ENCODE measurements at regions not wholly inside any gene's neighbourhood (a gene's known extent, or its start where the extent isn't known, plus 50 kb on each side); places are given as distances from the start of the nearest gene placed in this dataset.

DNA sequence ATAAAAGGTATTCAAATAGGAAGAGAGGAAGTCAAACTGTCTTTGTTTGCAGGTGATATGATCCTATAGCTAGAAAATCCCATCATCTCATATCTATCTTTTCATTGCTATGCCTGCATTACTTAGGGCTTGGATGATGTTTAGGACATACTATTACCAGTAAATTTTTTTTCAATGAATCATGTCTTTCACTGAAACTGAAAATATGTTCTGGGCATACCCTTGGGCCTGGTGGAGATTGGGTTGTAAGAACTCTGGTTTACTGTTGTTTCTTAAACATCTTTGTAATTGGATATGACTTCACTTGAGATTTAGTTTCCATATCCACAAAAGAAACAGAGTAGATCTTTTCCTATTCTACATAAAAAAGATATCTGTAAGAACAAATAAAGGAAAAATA, 502.2 kb upstream of the PRMT6 start:
- H3K4me3 ChIP-seq (replicated peaks; ENCODE audit: insufficient read depth, low read length), result no peak overlapping the region
- no peak for DNase-seq (ENCODE audit: low read depth in 1 of 2, low spot score in 1 of 2)
- H3K27me3 ChIP-seq (ENCODE audit: insufficient read depth, poor library complexity, severe bottlenecking), result no peaks in the 10 kb centered on the region
- TF ChIP-seq CTCF (IDR thresholded peaks at IDR 0.05; ENCODE audit: insufficient read depth, low read length), result no peak
- TF ChIP-seq REST (IDR thresholded peaks at IDR 0.05; ENCODE audit: insufficient replicate concordance, low read depth), result no peak
- TF ChIP-seq POLR2AphosphoS5 (IDR thresholded peaks at IDR 0.05; ENCODE audit: low read depth), result no peak
- TF ChIP-seq SPI1 (IDR thresholded peaks at IDR 0.05; ENCODE audit: borderline replicate concordance, low read depth), result no peak
- TF ChIP-seq GABPA (IDR thresholded peaks at IDR 0.05; ENCODE audit: low read depth), result no peak
- H3K27ac ChIP-seq (replicated peaks), result no peak overlapping the region

- no peak overlapping the region for H3K4me3 ChIP-seq (replicated peaks; ENCODE audit: insufficient read depth, low read length)
- TF ChIP-seq REST (IDR thresholded peaks at IDR 0.05; ENCODE audit: insufficient replicate concordance, low read depth) (no peak), CTCF (IDR thresholded peaks at IDR 0.05; ENCODE audit: insufficient read depth, low read length) (no peak), GABPA (IDR thresholded peaks at IDR 0.05; ENCODE audit: low read depth) (no peak), SPI1 (IDR thresholded peaks at IDR 0.05; ENCODE audit: borderline replicate concordance, low read depth) (no peak), POLR2AphosphoS5 (IDR thresholded peaks at IDR 0.05; ENCODE audit: low read depth) (no peak)
- no peak overlapping the region for H3K27ac ChIP-seq (replicated peaks)
Measured at GRCh38 chr1:106555571-106555970, 500.9 kb upstream of the PRMT6 start.

DNA sequence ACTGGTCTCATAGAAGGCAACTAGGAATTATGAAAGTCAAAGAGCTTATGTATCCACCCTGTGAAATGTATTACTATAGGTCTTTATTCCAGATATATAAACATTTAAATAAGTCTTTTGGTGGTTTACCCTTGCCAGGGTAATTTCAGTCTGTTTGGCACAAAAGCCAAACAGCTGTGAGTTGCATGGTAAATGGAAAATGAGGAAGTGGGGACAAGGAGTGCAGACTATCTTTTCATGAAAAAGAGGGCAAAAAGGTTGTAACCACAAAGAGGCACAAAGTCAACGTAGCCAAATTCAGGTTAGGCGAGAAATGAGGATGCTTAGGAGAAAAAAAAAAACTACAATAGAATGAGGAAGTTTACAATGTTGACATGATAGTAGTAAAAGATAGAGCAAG, 492.3 kb upstream of the PRMT6 start:
- no peak for DNase-seq (ENCODE audit: low read depth in 1 of 2, low spot score in 1 of 2)
- Histone ChIP-seq H3K27me3 (ENCODE audit: insufficient read depth, poor library complexity, severe bottlenecking) (no peaks in the 10 kb centered on the region), H3K27ac (replicated peaks) (no peak overlapping the region), H3K4me3 (replicated peaks; ENCODE audit: insufficient read depth, low read length) (no peak overlapping the region)
- TF ChIP-seq REST (IDR thresholded peaks at IDR 0.05; ENCODE audit: insufficient replicate concordance, low read depth), result no peak
- peak; percentile 81 for TF ChIP-seq SPI1 (IDR thresholded peaks at IDR 0.05; ENCODE audit: borderline replicate concordance, low read depth)
- TF ChIP-seq POLR2AphosphoS5 (IDR thresholded peaks at IDR 0.05; ENCODE audit: low read depth), result no peak

More at GRCh38 chr1:106555571-106555970, 500.9 kb upstream of the PRMT6 start:
- no peak for DNase-seq (ENCODE audit: low read depth in 1 of 2, low spot score in 1 of 2)
- no peaks in the 10 kb centered on the region for H3K27me3 ChIP-seq (ENCODE audit: insufficient read depth, poor library complexity, severe bottlenecking)
